ENCODE measurements at regions not wholly inside any gene's neighbourhood (a gene's known extent, or its start where the extent isn't known, plus 50 kb on each side); places are given as distances from the start of the nearest gene placed in this dataset.
A peak's percentile ranks its signal among the peaks of the same experiment; 100 is the strongest.
"Not testable (repeated sequence)": the region's sequence is repeated elsewhere in the genome, so short reads cannot be mapped to it uniquely, and the experiment has no call there.

DNA sequence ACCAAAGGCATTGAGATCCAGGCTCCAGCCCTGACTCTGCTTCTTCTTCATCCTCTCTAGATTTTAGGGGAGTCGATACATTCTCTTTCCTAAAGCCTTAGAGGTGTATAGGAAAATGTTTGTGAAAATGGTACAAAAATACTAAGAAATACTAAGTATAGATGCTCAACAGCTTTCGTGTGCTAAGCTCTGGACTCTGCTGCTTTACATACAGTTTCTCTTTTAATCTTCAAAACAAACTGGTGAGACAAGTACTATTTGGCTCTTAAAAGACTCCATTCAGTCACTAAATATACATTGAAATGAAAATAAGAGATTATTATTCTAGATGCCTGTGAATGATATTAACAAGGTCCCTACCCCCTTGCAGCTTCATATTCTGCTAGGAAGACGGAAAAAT is 174.5 kb upstream of the TRPM3 start:
- TF ChIP-seq CTCF (IDR thresholded peaks at IDR 0.05; ENCODE audit: poor library complexity) (no peak), EZH2phosphoT487 (IDR thresholded peaks at IDR 0.05; ENCODE audit: low read depth, severe bottlenecking, unreplicated experiment) (no peak), EZH2 (IDR thresholded peaks at IDR 0.05; ENCODE audit: borderline replicate concordance) (no peak)
- H3K79me2 ChIP-seq = no peaks in the 10 kb centered on the region
- H3K9me2 ChIP-seq (replicated peaks; ENCODE audit: insufficient read depth) = no peaks in the 10 kb centered on the region
- no peaks in the 10 kb centered on the region for H3K4me1 ChIP-seq (ENCODE audit: insufficient read depth)
- no peaks in the 10 kb centered on the region for H3K9me3 ChIP-seq (ENCODE audit: low read depth)
- no peak for DNase-seq (ENCODE audit: low spot score)
- no peak overlapping the region for H3K4me3 ChIP-seq
- H3K4me2 ChIP-seq = no peak overlapping the region
- WGBS (ENCODE audit: low lambda C conversion rate, missing lambda C conversion rate) = 92% methylated on average over 3 of the region's 3 CpGs
- no peaks in the 10 kb centered on the region for H4K20me1 ChIP-seq (ENCODE audit: insufficient read depth, poor library complexity, severe bottlenecking)
- peaks cover 5% of the 10 kb centered on the region for H3K27me3 ChIP-seq
- H2AFZ ChIP-seq = no peak overlapping the region
- H3K36me3 ChIP-seq (replicated peaks; ENCODE audit: insufficient read depth, low read depth) = no peaks in the 10 kb centered on the region
- no peak overlapping the region for H3K27ac ChIP-seq

- Histone ChIP-seq H3K4me1 (ENCODE audit: insufficient read depth) (no peaks in the 10 kb centered on the region), H4K20me1 (ENCODE audit: insufficient read depth, poor library complexity, severe bottlenecking) (no peaks in the 10 kb centered on the region), H3K4me3 (no peak overlapping the region), H3K9me3 (ENCODE audit: low read depth) (no peaks in the 10 kb centered on the region), H2AFZ (no peak overlapping the region), H3K36me3 (replicated peaks; ENCODE audit: insufficient read depth, low read depth) (no peaks in the 10 kb centered on the region), H3K9me2 (replicated peaks; ENCODE audit: insufficient read depth) (no peaks in the 10 kb centered on the region), H3K4me2 (no peak overlapping the region), H3K27me3 (peaks cover 1% of the 10 kb centered on the region), H3K79me2 (no peaks in the 10 kb centered on the region), H3K27ac (no peak overlapping the region)
- TF ChIP-seq EZH2phosphoT487 (IDR thresholded peaks at IDR 0.05; ENCODE audit: low read depth, severe bottlenecking, unreplicated experiment) = no peak
- TF ChIP-seq CTCF (IDR thresholded peaks at IDR 0.05; ENCODE audit: poor library complexity) = no peak
- no peak for TF ChIP-seq EZH2 (IDR thresholded peaks at IDR 0.05; ENCODE audit: borderline replicate concordance)
- DNase-seq (ENCODE audit: low spot score) = no peak
- whole genome bisulfite sequencing (ENCODE audit: low lambda C conversion rate, missing lambda C conversion rate) = 92% methylated on average over 4 of the region's 4 CpGs
These were observed 164.7 kb upstream of the TRPM3 start for GRCh38 chr9:71286146-71286545.

DNA sequence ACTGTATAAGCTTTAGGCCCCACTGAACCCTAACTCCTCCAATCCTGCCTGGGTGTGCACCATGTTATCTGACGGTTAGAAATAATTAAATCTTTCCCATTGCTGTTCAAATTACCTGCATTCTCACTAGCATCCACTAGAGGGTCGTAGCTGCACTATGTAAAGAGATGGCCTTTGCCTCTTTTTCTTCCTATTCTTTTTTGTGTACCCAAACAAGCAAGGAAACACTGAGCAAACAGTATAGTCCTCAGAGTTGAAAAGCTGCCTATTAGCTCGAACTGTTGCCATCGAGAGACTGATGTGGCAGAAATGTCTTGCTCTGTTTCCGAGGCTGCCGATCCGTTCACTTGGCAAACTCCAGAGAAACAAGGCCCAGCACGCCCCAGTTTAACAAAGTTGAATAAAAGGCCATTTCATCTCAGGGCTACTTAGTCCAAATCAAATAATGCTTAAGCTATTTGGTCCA is 163.8 kb upstream of the TRPM3 start:
- 39% methylated on average over 8 of the region's 8 CpGs for WGBS (ENCODE audit: low lambda C conversion rate, missing lambda C conversion rate)
- peak overlapping the region; percentile 35 for H2AFZ ChIP-seq
- H3K9me3 ChIP-seq (ENCODE audit: low read depth) = no peaks in the 10 kb centered on the region
- no peaks in the 10 kb centered on the region for H4K20me1 ChIP-seq (ENCODE audit: insufficient read depth, poor library complexity, severe bottlenecking)
- no peaks in the 10 kb centered on the region for H3K36me3 ChIP-seq (replicated peaks; ENCODE audit: insufficient read depth, low read depth)
- H3K27me3 ChIP-seq = no peaks in the 10 kb centered on the region
- no peaks in the 10 kb centered on the region for H3K79me2 ChIP-seq
- H3K4me1 ChIP-seq (ENCODE audit: insufficient read depth) = no peaks in the 10 kb centered on the region
- H3K9me2 ChIP-seq (replicated peaks; ENCODE audit: insufficient read depth) = no peaks in the 10 kb centered on the region
- no peak overlapping the region for H3K4me3 ChIP-seq
- H3K27ac ChIP-seq = no peak overlapping the region
- TF ChIP-seq CTCF (IDR thresholded peaks at IDR 0.05; ENCODE audit: poor library complexity) = peak; percentile 86
- no peak for TF ChIP-seq EZH2 (IDR thresholded peaks at IDR 0.05; ENCODE audit: borderline replicate concordance)
- DNase-seq (ENCODE audit: low spot score) = peak; percentile 81
- peak overlapping the region; percentile 41 for H3K4me2 ChIP-seq

GRCh38 chr9:71282116-71282515 is 160.7 kb upstream of the TRPM3 start:
- not testable (repeated sequence) for H3K36me3 ChIP-seq (replicated peaks; ENCODE audit: insufficient read depth, low read depth); H3K27me3 ChIP-seq; H3K4me2 ChIP-seq; H3K4me1 ChIP-seq (ENCODE audit: insufficient read depth); H4K20me1 ChIP-seq (ENCODE audit: insufficient read depth, poor library complexity, severe bottlenecking); H2AFZ ChIP-seq; H3K79me2 ChIP-seq; H3K27ac ChIP-seq; H3K4me3 ChIP-seq; DNase-seq (ENCODE audit: low spot score); H3K9me3 ChIP-seq (ENCODE audit: low read depth); H3K9me2 ChIP-seq (replicated peaks; ENCODE audit: insufficient read depth)
- WGBS (ENCODE audit: low lambda C conversion rate, missing lambda C conversion rate) = 50% methylated on average over 1 of the region's 2 CpGs

All from hepatocyte (in vitro differentiated cells).